Mesenchymal stem cell (in vitro differentiated cells and primary cell): ENCODE measurements at regions not wholly inside any gene's neighbourhood (a gene's known extent, or its start where the extent isn't known, plus 50 kb on each side); places are given as distances from the start of the nearest gene placed in this dataset.
A peak's percentile ranks its signal among the peaks of the same experiment; 100 is the strongest.

Experiments used
- DNase-seq: peaks from one replicate; pipeline ENCODE4 v3.0.0-alpha.2; 2013
- H2AFZ ChIP-seq: one replicate; pipeline ENCODE4 v1.6.1; 2013; ENCODE audit warnings: low read depth, mild to moderate bottlenecking, control low read depth, inconsistent platforms, low read length, moderate library complexity
- H2AK5ac ChIP-seq: 2 replicates; pipeline ENCODE4 v1.6.1; 2013; ENCODE audit warnings: low read length, moderate library complexity, mild to moderate bottlenecking, inconsistent platforms; ENCODE audit not compliant: severe bottlenecking
- H2BK120ac ChIP-seq: one replicate; pipeline ENCODE4 v1.6.1; 2013; ENCODE audit warnings: low read depth, mild to moderate bottlenecking, inconsistent platforms, low read length, moderate library complexity
- H2BK12ac ChIP-seq, 2 experiments: one replicate each; pipeline ENCODE4 v1.6.1; 2013; ENCODE audit warnings: inconsistent platforms in 2 of 2, low read length in 2 of 2, mild to moderate bottlenecking in 2 of 2, moderate library complexity in 2 of 2, control low read depth in 1 of 2
- H2BK15ac ChIP-seq: one replicate; pipeline ENCODE4 v1.6.1; 2013; ENCODE audit warnings: mild to moderate bottlenecking, low read depth, inconsistent platforms; ENCODE audit not compliant: poor library complexity, severe bottlenecking
- H2BK5ac ChIP-seq: 2 replicates; pipeline ENCODE4 v1.6.1; 2013; ENCODE audit warnings: low read depth, mild to moderate bottlenecking, low read length, control low read depth, inconsistent platforms; ENCODE audit not compliant: poor library complexity, severe bottlenecking
- H3K14ac ChIP-seq, 2 experiments: one replicate each; pipeline ENCODE4 v1.6.1; 2013; ENCODE audit warnings: inconsistent platforms in 2 of 2, low read length in 2 of 2, control low read depth in 1 of 2, mild to moderate bottlenecking in 1 of 2, moderate library complexity in 1 of 2
- H3K18ac ChIP-seq, 2 experiments: one replicate each; pipeline ENCODE4 v1.6.1; 2013; ENCODE audit warnings: inconsistent platforms in 2 of 2, low read length in 2 of 2, control low read depth in 1 of 2, low read depth in 1 of 2, mild to moderate bottlenecking in 1 of 2
- H3K23ac ChIP-seq, 2 experiments: one replicate each; pipeline ENCODE4 v1.6.1; 2013; ENCODE audit warnings: inconsistent platforms in 2 of 2, low read length in 2 of 2, mild to moderate bottlenecking in 2 of 2, moderate library complexity in 2 of 2, control low read depth in 1 of 2
- H3K27ac ChIP-seq: 2 replicates; pipeline ENCODE4 v1.5.1; 2013; ENCODE audit warnings: mild to moderate bottlenecking, moderate library complexity, low read length, control low read depth, inconsistent platforms; ENCODE audit not compliant: poor library complexity, severe bottlenecking
- H3K27me3 ChIP-seq, 2 experiments: 2 replicates each; pipeline versions ENCODE4 v1.6.1 to v1.7.0; 2013; ENCODE audit warnings: low read length in 2 of 2, mild to moderate bottlenecking in 2 of 2, moderate library complexity in 2 of 2, control low read depth in 1 of 2, inconsistent platforms in 1 of 2; ENCODE audit not compliant: control insufficient read depth in 1 of 2, insufficient read depth in 1 of 2
- H3K36me3 ChIP-seq, 2 experiments: 2 replicates each; pipeline versions ENCODE4 v1.6.1 to v1.7.0; 2013; ENCODE audit warnings: low read length in 2 of 2, control low read depth in 1 of 2, inconsistent platforms in 1 of 2, low read depth in 1 of 2, mild to moderate bottlenecking in 1 of 2; ENCODE audit not compliant: insufficient read depth in 2 of 2, control insufficient read depth in 1 of 2
- H3K4ac ChIP-seq, 2 experiments: one replicate each; pipeline ENCODE4 v1.6.1; 2013; ENCODE audit warnings: inconsistent platforms in 2 of 2, low read length in 2 of 2, mild to moderate bottlenecking in 2 of 2, moderate library complexity in 2 of 2, control low read depth in 1 of 2, low read depth in 1 of 2
- H3K4me1 ChIP-seq: 2 replicates; pipeline ENCODE4 v1.6.1; 2013; ENCODE audit warnings: low read depth, low read length, control low read depth; ENCODE audit not compliant: control insufficient read depth, insufficient read depth
- H3K4me2 ChIP-seq: 2 replicates; pipeline ENCODE4 v1.6.1; 2013; ENCODE audit warnings: low read length, mild to moderate bottlenecking, inconsistent platforms; ENCODE audit not compliant: poor library complexity, severe bottlenecking
- H3K4me3 ChIP-seq, 2 experiments: 2 replicates each; pipeline versions ENCODE4 v1.5.1 to v1.7.0; 2013; ENCODE audit warnings: low read length in 2 of 2, mild to moderate bottlenecking in 2 of 2, control low read depth in 1 of 2, low read depth in 1 of 2; ENCODE audit not compliant: insufficient read depth in 1 of 2
- H3K79me1 ChIP-seq: replicated peaks from 2 replicates; pipeline ENCODE4 v1.6.1; 2013; ENCODE audit warnings: mild to moderate bottlenecking, control low read depth, low read length, inconsistent platforms; ENCODE audit not compliant: poor library complexity, severe bottlenecking
- H3K9ac ChIP-seq: 2 replicates; pipeline ENCODE4 v1.7.0; 2013; ENCODE audit warnings: mild to moderate bottlenecking, low read length, moderate library complexity
- H3K9me3 ChIP-seq: 2 replicates; pipeline ENCODE4 v1.7.0; 2013; ENCODE audit warnings: mild to moderate bottlenecking, low read length; ENCODE audit not compliant: control insufficient read depth
- H4K8ac ChIP-seq: one replicate; pipeline ENCODE4 v1.6.1; 2013; ENCODE audit warnings: inconsistent platforms, mild to moderate bottlenecking, low read length, moderate library complexity
- H4K91ac ChIP-seq: one replicate; pipeline ENCODE4 v1.6.1; 2013; ENCODE audit warnings: mild to moderate bottlenecking, low read length, inconsistent platforms
- WGBS: methylation state at CpG from one replicate; pipeline ENCODE4 v1.1.7; 2013; ENCODE audit warnings: mixed read lengths; 5-methylcytosine and 5-hydroxymethylcytosine counted together

- Histone ChIP-seq H2AK5ac (no peak overlapping the region), H3K79me1 (no peaks in the 10 kb centered on the region), H2AFZ (no peak overlapping the region), H3K9me3 (no peaks in the 10 kb centered on the region), H3K14ac (no peak overlapping the region), H3K27me3 (peaks cover 0 to 28% of the 10 kb centered on the region in 2 experiments), H3K18ac (no peak overlapping the region), H3K9ac (no peak overlapping the region), H2BK5ac (peak overlapping the region; percentile 67), H2BK15ac (no peak overlapping the region), H4K91ac (no peak overlapping the region), H3K4ac (no peak overlapping the region), H3K4me3 (no peak overlapping the region), H3K36me3 (no peaks in the 10 kb centered on the region), H2BK12ac (no peak overlapping the region), H3K27ac (no peak overlapping the region), H3K4me1 (no peaks in the 10 kb centered on the region), H3K4me2 (no peak overlapping the region), H2BK120ac (no peak overlapping the region), H3K23ac (no peak overlapping the region), H4K8ac (no peak overlapping the region)
- 83% methylated on average over 14 of the region's 17 CpGs for WGBS
- no peak for DNase-seq
Observed at GRCh38 chr20:61159957-61160686, 91.9 kb upstream of the CDH4 start.

GRCh38 chr20:61161726-61162390 is 90.2 kb upstream of the CDH4 start:
- Histone ChIP-seq H3K9me3 (no peaks in the 10 kb centered on the region), H3K9ac (no peak overlapping the region), H2BK12ac (no peak overlapping the region), H3K4me1 (peaks cover 2% of the 10 kb centered on the region), H3K14ac (peak overlapping the region in 1 of 2 experiments; percentile 77), H3K27ac (no peak overlapping the region), H2BK120ac (no peak overlapping the region), H2BK5ac (no peak overlapping the region), H2AK5ac (no peak overlapping the region), H2BK15ac (no peak overlapping the region), H3K27me3 (peaks cover 0 to 29% of the 10 kb centered on the region in 2 experiments), H4K8ac (no peak overlapping the region), H3K36me3 (no peaks in the 10 kb centered on the region), H3K4me3 (no peak overlapping the region), H3K18ac (no peak overlapping the region), H4K91ac (no peak overlapping the region), H2AFZ (no peak overlapping the region), H3K79me1 (no peaks in the 10 kb centered on the region), H3K23ac (no peak overlapping the region), H3K4ac (no peak overlapping the region), H3K4me2 (no peak overlapping the region)
- WGBS: 98% methylated on average over 7 of the region's 8 CpGs
- DNase-seq: no peak

- Histone ChIP-seq H2BK15ac (no peak overlapping the region), H3K27ac (no peak overlapping the region), H3K4me1 (peaks cover 3% of the 10 kb centered on the region), H3K79me1 (no peaks in the 10 kb centered on the region), H2BK120ac (no peak overlapping the region), H3K9ac (no peak overlapping the region), H3K36me3 (no peaks in the 10 kb centered on the region), H3K4me2 (no peak overlapping the region), H2BK5ac (no peak overlapping the region), H3K27me3 (peaks cover 0 to 34% of the 10 kb centered on the region in 2 experiments), H3K18ac (no peak overlapping the region), H2AK5ac (no peak overlapping the region), H3K4me3 (no peak overlapping the region), H3K14ac (no peak overlapping the region), H2AFZ (no peak overlapping the region), H4K8ac (no peak overlapping the region), H3K23ac (no peak overlapping the region), H2BK12ac (no peak overlapping the region), H3K9me3 (no peaks in the 10 kb centered on the region), H4K91ac (no peak overlapping the region), H3K4ac (no peak overlapping the region)
- 97% methylated on average over 9 of the region's 12 CpGs for WGBS
- DNase-seq: no peak
Observed at GRCh38 chr20:61162451-61162850, 89.6 kb upstream of the CDH4 start.

- Histone ChIP-seq H2BK15ac (no peak overlapping the region), H3K4ac (no peak overlapping the region), H3K79me1 (no peaks in the 10 kb centered on the region), H3K9ac (no peak overlapping the region), H2BK5ac (no peak overlapping the region), H2BK120ac (no peak overlapping the region), H3K27ac (no peak overlapping the region), H3K36me3 (no peaks in the 10 kb centered on the region), H3K4me3 (no peak overlapping the region), H3K9me3 (no peaks in the 10 kb centered on the region), H3K27me3 (peaks cover 5 to 40% of the 10 kb centered on the region in 2 experiments), H2AK5ac (no peak overlapping the region), H2BK12ac (no peak overlapping the region), H2AFZ (no peak overlapping the region), H4K91ac (no peak overlapping the region), H3K4me1 (peaks cover 3% of the 10 kb centered on the region), H3K4me2 (no peak overlapping the region), H3K23ac (no peak overlapping the region), H3K18ac (no peak overlapping the region), H3K14ac (no peak overlapping the region), H4K8ac (no peak overlapping the region)
- WGBS: 91% methylated on average over 7 of the region's 7 CpGs
- no peak for DNase-seq
Observed at GRCh38 chr20:61163031-61163430, 89.0 kb upstream of the CDH4 start.
